Endothelial cell of umbilical vein (primary cell): ENCODE measurements at regions not wholly inside any gene's neighbourhood (a gene's known extent, or its start where the extent isn't known, plus 50 kb on each side); places are given as distances from the start of the nearest gene placed in this dataset.

ENCODE experiments used
- BruUV-seq: library from RNA; stranded (reverse); fragments of 400-500 nt; replicated peaks from 2 replicates; lab custom pipeline; 2021; lab: Mats Ljungman, UMichigan
- CTCF ChIA-PET: fragments of 300-600, 350-600 bp; sonication (Branson Sonifier 250); formaldehyde crosslinking; loops from one replicate; lab custom pipeline; 2021; ENCODE audit warnings: antibody characterized with exemption, inconsistent platforms; lab: Charles Lee
- POLR2A ChIA-PET: fragments of 300-600, 350-600 bp; sonication (Branson Sonifier 250); formaldehyde crosslinking; loops from one replicate; lab custom pipeline; 2021; ENCODE audit warnings: antibody characterized with exemption, inconsistent platforms; lab: Charles Lee
- DNase-seq: peaks from one replicate; pipeline ENCODE4 v3.0.0-alpha.2; 2011; ENCODE audit warnings: low read depth, low spot score
- FAIRE-seq: peaks from 2 replicates; lab custom pipeline; 2011; peaks lifted over from hg19 to GRCh38; lab: Jason Lieb, UNC
- H2AFZ ChIP-seq: 2 replicates; pipeline ENCODE4 v1.6.0; 2012; ENCODE audit warnings: low read depth, low read length, control low read depth, inconsistent platforms
- H3K27ac ChIP-seq: 2 replicates; pipeline ENCODE4 v1.5.1; 2011; ENCODE audit warnings: low read depth, mild to moderate bottlenecking, control low read depth, low read length, moderate library complexity; ENCODE audit not compliant: insufficient read depth
- H3K27me3 ChIP-seq, 2 experiments: 2 replicates each; pipeline versions ENCODE4 v1.6.0 to v1.6.1; 2011; ENCODE audit warnings: low read length in 2 of 2, mixed read lengths in 1 of 2; ENCODE audit not compliant: control insufficient read depth in 2 of 2, insufficient read depth in 2 of 2
- H3K36me3 ChIP-seq, 2 experiments: 2 replicates in 1 of 2; 3 replicates in 1 of 2; pipeline ENCODE4 v1.5.1; 2011; ENCODE audit warnings: low read length in 2 of 2, mild to moderate bottlenecking in 1 of 2, moderate library complexity in 1 of 2; ENCODE audit not compliant: control insufficient read depth in 2 of 2, insufficient read depth in 2 of 2; ENCODE audit errors: extremely low read depth in 1 of 2
- H3K4me1 ChIP-seq: 3 replicates; pipeline ENCODE4 v1.5.1; 2011; ENCODE audit warnings: mild to moderate bottlenecking, low read length; ENCODE audit not compliant: control insufficient read depth, insufficient read depth; ENCODE audit errors: extremely low read depth
- H3K4me2 ChIP-seq: 2 replicates; pipeline ENCODE4 v1.6.1; 2011; ENCODE audit warnings: low read length, control low read depth, mixed read lengths; ENCODE audit not compliant: insufficient read depth
- H3K4me3 ChIP-seq, 3 experiments: fragments of 200-600 bp in 1 of 3; sonication (generic), shearing (Covaris generic) in 1 of 3; replicated peaks in 1 of 3; 2 replicates each; pipeline ENCODE4 v1.5.1; 2011 to 2016; ENCODE audit warnings: control low read depth in 3 of 3, low read length in 3 of 3, mild to moderate bottlenecking in 2 of 3, inconsistent platforms in 1 of 3, low read depth in 1 of 3, moderate library complexity in 1 of 3; ENCODE audit not compliant: insufficient read depth in 1 of 3
- H3K79me2 ChIP-seq: 2 replicates; pipeline ENCODE4 v1.6.0; 2012; ENCODE audit warnings: low read length, inconsistent platforms; ENCODE audit not compliant: control insufficient read depth, insufficient read depth
- H3K9ac ChIP-seq: replicated peaks from 2 replicates; pipeline ENCODE3; 2011; ENCODE audit warnings: low read length, control low read depth; ENCODE audit not compliant: insufficient read depth; ENCODE audit errors: extremely low read depth
- H3K9me1 ChIP-seq: replicated peaks from 3 replicates; pipeline ENCODE4 v1.6.0; 2011; ENCODE audit warnings: mild to moderate bottlenecking, low read length; ENCODE audit not compliant: control insufficient read depth, insufficient read depth; ENCODE audit errors: extremely low read depth
- H3K9me3 ChIP-seq: replicated peaks from 2 replicates; pipeline ENCODE4 v1.5.1; 2012; ENCODE audit warnings: low read length, inconsistent platforms; ENCODE audit not compliant: control insufficient read depth, insufficient read depth
- H4K20me1 ChIP-seq: replicated peaks from 2 replicates; pipeline ENCODE3; 2011; ENCODE audit warnings: mild to moderate bottlenecking, low read length; ENCODE audit not compliant: control insufficient read depth, insufficient read depth; ENCODE audit errors: extremely low read depth
- EZH2 ChIP-seq: IDR thresholded peaks from 2 replicates; pipeline ENCODE4 v1.6.1; 2012; ENCODE audit warnings: borderline replicate concordance, low read depth, mild to moderate bottlenecking, moderate library complexity, low read length, inconsistent platforms; ENCODE audit not compliant: severe bottlenecking
- FOS ChIP-seq: IDR thresholded peaks from 2 replicates; pipeline ENCODE4 v1.6.1; 2011; ENCODE audit warnings: mild to moderate bottlenecking, low read length, moderate library complexity, borderline replicate concordance; ENCODE audit not compliant: insufficient read depth
- GATA2 ChIP-seq: IDR thresholded peaks from 2 replicates; pipeline ENCODE4 v1.7.0; 2011; ENCODE audit warnings: low read depth, mild to moderate bottlenecking, moderate library complexity, mixed read lengths, low read length; ENCODE audit not compliant: insufficient read length, insufficient read depth
- JUN ChIP-seq: IDR thresholded peaks from 2 replicates; pipeline ENCODE4 v1.6.1; 2011; ENCODE audit warnings: borderline replicate concordance, low read depth; ENCODE audit not compliant: insufficient read length, insufficient read depth
- MYC ChIP-seq: IDR thresholded peaks from one replicate; pipeline ENCODE4 v1.6.1; 2011; ENCODE audit warnings: mild to moderate bottlenecking, low read depth, low read length
- POLR2A ChIP-seq: IDR thresholded peaks from 2 replicates; pipeline ENCODE4 v1.6.1; 2012; ENCODE audit warnings: low read depth, mild to moderate bottlenecking, control low read depth, low read length
- POLR2AphosphoS5 ChIP-seq: IDR thresholded peaks from 2 replicates; pipeline ENCODE4 v1.6.1; 2012; ENCODE audit warnings: low read depth, mild to moderate bottlenecking, control low read depth, low read length, moderate library complexity; ENCODE audit not compliant: insufficient read depth
- dilution Hi-C: fragments of 300-500 bp; cut with MboI; formaldehyde crosslinking; loops from one replicate; pipeline ENCODE4 v1.15.0; 2019; ENCODE audit warnings: low sequenced_read_pairs; ENCODE audit not compliant: extremely low pct_ligation_motif_present
- intact Hi-C: fragments of 100-400 bp; cut with micrococcal nuclease; formaldehyde crosslinking; loops from one replicate; pipeline ENCODE4 v1.10.0; 2022
- TF ChIP-seq, protein P1 (sequence below), 2 donors: IDR thresholded peaks; 1 replicate in 1 of 2; 2 replicates in 1 of 2; pipeline ENCODE4 v1.5.1; 2011; ENCODE audit warnings: low read length in 2 of 2, mild to moderate bottlenecking in 2 of 2, moderate library complexity in 2 of 2, control low read depth in 1 of 2, inconsistent platforms in 1 of 2, low read depth in 1 of 2; ENCODE audit not compliant: insufficient read depth in 1 of 2; ENCODE audit errors: extremely low read depth in 1 of 2
- TF ChIP-seq, protein P2 (sequence below): IDR thresholded peaks from 2 replicates; pipeline ENCODE4 v1.6.1; 2011; ENCODE audit not compliant: insufficient read depth, insufficient read length

DNA sequence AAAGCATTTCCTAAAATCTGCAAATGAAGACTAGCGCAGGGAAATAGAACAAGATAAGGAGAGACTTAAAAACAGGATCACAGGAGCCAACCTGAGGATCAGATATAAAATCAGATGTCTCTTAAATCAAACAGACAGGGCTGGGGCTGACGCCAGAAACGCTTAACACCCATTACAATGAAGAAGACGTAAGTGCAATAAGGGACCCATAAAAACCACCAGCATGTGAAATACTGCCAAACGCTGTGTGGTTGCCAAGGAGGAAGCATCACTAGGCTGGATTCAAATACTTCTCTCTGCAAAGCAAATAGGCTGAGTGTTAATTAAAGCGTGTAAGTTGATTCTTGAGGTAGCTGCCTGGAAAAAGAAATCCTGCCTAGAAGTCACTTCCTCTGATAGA, 74.4 kb upstream of the ATP10B start:
- H3K36me3 ChIP-seq, result no peaks in the 10 kb centered on the region
- H3K4me2 ChIP-seq, result no peak overlapping the region
- H3K27ac ChIP-seq, result no peak overlapping the region
- no peaks in the 10 kb centered on the region for H3K27me3 ChIP-seq
- no peak overlapping the region for H3K9ac ChIP-seq
- TF ChIP-seq POLR2A (no peak), POLR2AphosphoS5 (no peak), MYC (no peak), GATA2 (no peak), FOS (no peak), JUN (no peak), EZH2 (no peak)
- TF ChIP-seq, protein P1, sequence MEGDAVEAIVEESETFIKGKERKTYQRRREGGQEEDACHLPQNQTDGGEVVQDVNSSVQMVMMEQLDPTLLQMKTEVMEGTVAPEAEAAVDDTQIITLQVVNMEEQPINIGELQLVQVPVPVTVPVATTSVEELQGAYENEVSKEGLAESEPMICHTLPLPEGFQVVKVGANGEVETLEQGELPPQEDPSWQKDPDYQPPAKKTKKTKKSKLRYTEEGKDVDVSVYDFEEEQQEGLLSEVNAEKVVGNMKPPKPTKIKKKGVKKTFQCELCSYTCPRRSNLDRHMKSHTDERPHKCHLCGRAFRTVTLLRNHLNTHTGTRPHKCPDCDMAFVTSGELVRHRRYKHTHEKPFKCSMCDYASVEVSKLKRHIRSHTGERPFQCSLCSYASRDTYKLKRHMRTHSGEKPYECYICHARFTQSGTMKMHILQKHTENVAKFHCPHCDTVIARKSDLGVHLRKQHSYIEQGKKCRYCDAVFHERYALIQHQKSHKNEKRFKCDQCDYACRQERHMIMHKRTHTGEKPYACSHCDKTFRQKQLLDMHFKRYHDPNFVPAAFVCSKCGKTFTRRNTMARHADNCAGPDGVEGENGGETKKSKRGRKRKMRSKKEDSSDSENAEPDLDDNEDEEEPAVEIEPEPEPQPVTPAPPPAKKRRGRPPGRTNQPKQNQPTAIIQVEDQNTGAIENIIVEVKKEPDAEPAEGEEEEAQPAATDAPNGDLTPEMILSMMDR (IDR thresholded peaks at IDR 0.05; ENCODE audit: extremely low read depth in 1 of 2, insufficient read depth in 1 of 2, low read depth in 1 of 2, low read length in 2 of 2), result no peak
- TF ChIP-seq, protein P2, sequence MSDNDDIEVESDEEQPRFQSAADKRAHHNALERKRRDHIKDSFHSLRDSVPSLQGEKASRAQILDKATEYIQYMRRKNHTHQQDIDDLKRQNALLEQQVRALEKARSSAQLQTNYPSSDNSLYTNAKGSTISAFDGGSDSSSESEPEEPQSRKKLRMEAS, result no peak
- no peak overlapping the region for H3K4me3 ChIP-seq
- no peaks in the 10 kb centered on the region for H4K20me1 ChIP-seq
- BruUV-seq, result no TSS peak
- no peaks in the 10 kb centered on the region for H3K9me1 ChIP-seq
- intact Hi-C loops (no loop called here), dilution Hi-C loops (no loop called here)
- FAIRE-seq (no peak), DNase-seq (no peak)
- peaks cover 2% of the 10 kb centered on the region for H3K9me3 ChIP-seq
- ChIA-PET POLR2A (no interaction called here), CTCF (no interaction called here)
- no peak overlapping the region for H2AFZ ChIP-seq
- no peaks in the 10 kb centered on the region for H3K4me1 ChIP-seq
- no peaks in the 10 kb centered on the region for H3K79me2 ChIP-seq
